ENCODE measurements at regions not wholly inside any gene's neighbourhood (a gene's known extent, or its start where the extent isn't known, plus 50 kb on each side); places are given as distances from the start of the nearest gene placed in this dataset.
"Not testable (repeated sequence)": the region's sequence is repeated elsewhere in the genome, so short reads cannot be mapped to it uniquely, and the experiment has no call there.

- Histone ChIP-seq H3K9ac (ENCODE audit: low read depth in 1 of 3, low read length in 3 of 3) (no peak overlapping the region), H3K27me3 (ENCODE audit: control insufficient read depth in 3 of 3, insufficient read depth in 3 of 3, low read length in 3 of 3) (no peaks in the 10 kb centered on the region), H3K9me3 (ENCODE audit: control insufficient read depth in 3 of 3, low read length in 3 of 3) (no peaks in the 10 kb centered on the region), H3K27ac (ENCODE audit: low read depth, low read length) (peak overlapping the region; percentile 52), H3K4me1 (ENCODE audit: control insufficient read depth in 3 of 3, insufficient read depth in 3 of 3, low read length in 3 of 3) (peaks cover 0 to 6% (median 0%) of the 10 kb centered on the region in 3 donors), H3K4me3 (ENCODE audit: low read length in 3 of 3) (no peak overlapping the region), H3K36me3 (ENCODE audit: control insufficient read depth in 3 of 3, insufficient read depth in 3 of 3, low read length in 3 of 3) (no peaks in the 10 kb centered on the region)
These were observed 262.1 kb upstream of the TBL1XR1 start for GRCh38 chr3:177459401-177459800.

- H3K9me3 ChIP-seq (ENCODE audit: control insufficient read depth in 3 of 3, low read length in 3 of 3) = no peaks in the 10 kb centered on the region
- H3K4me1 ChIP-seq (ENCODE audit: control insufficient read depth in 3 of 3, insufficient read depth in 3 of 3, low read length in 3 of 3) = peaks cover 0 to 11% (median 0%) of the 10 kb centered on the region in 3 donors
- H3K9ac ChIP-seq (ENCODE audit: low read depth in 1 of 3, low read length in 3 of 3) = no peak overlapping the region
- H3K27me3 ChIP-seq (ENCODE audit: control insufficient read depth in 3 of 3, insufficient read depth in 3 of 3, low read length in 3 of 3) = no peaks in the 10 kb centered on the region
- H3K36me3 ChIP-seq (ENCODE audit: control insufficient read depth in 3 of 3, insufficient read depth in 3 of 3, low read length in 3 of 3) = no peaks in the 10 kb centered on the region
- no peak overlapping the region for H3K27ac ChIP-seq (ENCODE audit: low read depth, low read length)
- H3K4me3 ChIP-seq (ENCODE audit: low read length in 3 of 3) = peak overlapping the region in 1 of 3 donors; percentile 4
These were observed 262.8 kb upstream of the TBL1XR1 start for GRCh38 chr3:177460047-177460446.

GRCh38 chr3:177461765-177462164 is 264.5 kb upstream of the TBL1XR1 start:
- H3K9me3 ChIP-seq (ENCODE audit: control insufficient read depth in 3 of 3, low read length in 3 of 3) = no peaks in the 10 kb centered on the region
- H3K4me1 ChIP-seq (ENCODE audit: control insufficient read depth in 3 of 3, insufficient read depth in 3 of 3, low read length in 3 of 3) = peaks cover 0 to 20% (median 10%) of the 10 kb centered on the region in 3 donors
- no peak overlapping the region for H3K9ac ChIP-seq (ENCODE audit: low read depth in 1 of 3, low read length in 3 of 3)
- no peak overlapping the region for H3K27ac ChIP-seq (ENCODE audit: low read depth, low read length)
- no peak overlapping the region for H3K4me3 ChIP-seq (ENCODE audit: low read length in 3 of 3)
- H3K27me3 ChIP-seq (ENCODE audit: control insufficient read depth in 3 of 3, insufficient read depth in 3 of 3, low read length in 3 of 3) = no peaks in the 10 kb centered on the region
- no peaks in the 10 kb centered on the region for H3K36me3 ChIP-seq (ENCODE audit: control insufficient read depth in 3 of 3, insufficient read depth in 3 of 3, low read length in 3 of 3)

GRCh38 chr3:177463341-177463740 is 266.1 kb upstream of the TBL1XR1 start:
- H3K27ac ChIP-seq (ENCODE audit: low read depth, low read length); H3K27me3 ChIP-seq (ENCODE audit: control insufficient read depth in 3 of 3, insufficient read depth in 3 of 3, low read length in 3 of 3); H3K9ac ChIP-seq (ENCODE audit: low read depth in 1 of 3, low read length in 3 of 3); H3K36me3 ChIP-seq (ENCODE audit: control insufficient read depth in 3 of 3, insufficient read depth in 3 of 3, low read length in 3 of 3); H3K9me3 ChIP-seq (ENCODE audit: control insufficient read depth in 3 of 3, low read length in 3 of 3); H3K4me3 ChIP-seq (ENCODE audit: low read length in 3 of 3): not testable (repeated sequence)
- peaks cover 3 to 20% (median 14%) of the 10 kb centered on the region in 3 donors for H3K4me1 ChIP-seq (ENCODE audit: control insufficient read depth in 3 of 3, insufficient read depth in 3 of 3, low read length in 3 of 3)

- Histone ChIP-seq H3K9me3 (ENCODE audit: control insufficient read depth in 3 of 3, low read length in 3 of 3) (no peaks in the 10 kb centered on the region), H3K4me1 (ENCODE audit: control insufficient read depth in 3 of 3, insufficient read depth in 3 of 3, low read length in 3 of 3) (peaks cover 5 to 20% (median 14%) of the 10 kb centered on the region in 3 donors), H3K36me3 (ENCODE audit: control insufficient read depth in 3 of 3, insufficient read depth in 3 of 3, low read length in 3 of 3) (no peaks in the 10 kb centered on the region), H3K4me3 (ENCODE audit: low read length in 3 of 3) (no peak overlapping the region), H3K9ac (ENCODE audit: low read depth in 1 of 3, low read length in 3 of 3) (no peak overlapping the region), H3K27ac (ENCODE audit: low read depth, low read length) (no peak overlapping the region), H3K27me3 (ENCODE audit: control insufficient read depth in 3 of 3, insufficient read depth in 3 of 3, low read length in 3 of 3) (no peaks in the 10 kb centered on the region)
These were observed 266.6 kb upstream of the TBL1XR1 start for GRCh38 chr3:177463863-177464262.

- H3K9ac ChIP-seq (ENCODE audit: low read depth in 1 of 3, low read length in 3 of 3) = no peak overlapping the region
- peaks cover 5 to 20% (median 14%) of the 10 kb centered on the region in 3 donors for H3K4me1 ChIP-seq (ENCODE audit: control insufficient read depth in 3 of 3, insufficient read depth in 3 of 3, low read length in 3 of 3)
- H3K36me3 ChIP-seq (ENCODE audit: control insufficient read depth in 3 of 3, insufficient read depth in 3 of 3, low read length in 3 of 3) = no peaks in the 10 kb centered on the region
- H3K27ac ChIP-seq (ENCODE audit: low read depth, low read length) = peak overlapping the region; percentile 13
- H3K4me3 ChIP-seq (ENCODE audit: low read length in 3 of 3) = no peak overlapping the region
- no peaks in the 10 kb centered on the region for H3K9me3 ChIP-seq (ENCODE audit: control insufficient read depth in 3 of 3, low read length in 3 of 3)
- no peaks in the 10 kb centered on the region for H3K27me3 ChIP-seq (ENCODE audit: control insufficient read depth in 3 of 3, insufficient read depth in 3 of 3, low read length in 3 of 3)
These were observed 267.3 kb upstream of the TBL1XR1 start for GRCh38 chr3:177464392-177465256.

GRCh38 chr3:177465257-177465642 is 268.0 kb upstream of the TBL1XR1 start:
- no peaks in the 10 kb centered on the region for H3K27me3 ChIP-seq (ENCODE audit: control insufficient read depth in 3 of 3, insufficient read depth in 3 of 3, low read length in 3 of 3)
- peak overlapping the region; percentile 13 for H3K27ac ChIP-seq (ENCODE audit: low read depth, low read length)
- no peaks in the 10 kb centered on the region for H3K36me3 ChIP-seq (ENCODE audit: control insufficient read depth in 3 of 3, insufficient read depth in 3 of 3, low read length in 3 of 3)
- H3K4me1 ChIP-seq (ENCODE audit: control insufficient read depth in 3 of 3, insufficient read depth in 3 of 3, low read length in 3 of 3) = peaks cover 5 to 20% (median 14%) of the 10 kb centered on the region in 3 donors
- H3K4me3 ChIP-seq (ENCODE audit: low read length in 3 of 3) = no peak overlapping the region
- H3K9me3 ChIP-seq (ENCODE audit: control insufficient read depth in 3 of 3, low read length in 3 of 3) = no peaks in the 10 kb centered on the region
- no peak overlapping the region for H3K9ac ChIP-seq (ENCODE audit: low read depth in 1 of 3, low read length in 3 of 3)

- H3K36me3 ChIP-seq (ENCODE audit: control insufficient read depth in 3 of 3, insufficient read depth in 3 of 3, low read length in 3 of 3) = no peaks in the 10 kb centered on the region
- no peak overlapping the region for H3K4me3 ChIP-seq (ENCODE audit: low read length in 3 of 3)
- no peak overlapping the region for H3K9ac ChIP-seq (ENCODE audit: low read depth in 1 of 3, low read length in 3 of 3)
- H3K9me3 ChIP-seq (ENCODE audit: control insufficient read depth in 3 of 3, low read length in 3 of 3) = no peaks in the 10 kb centered on the region
- peaks cover 5 to 20% (median 14%) of the 10 kb centered on the region in 3 donors for H3K4me1 ChIP-seq (ENCODE audit: control insufficient read depth in 3 of 3, insufficient read depth in 3 of 3, low read length in 3 of 3)
- H3K27ac ChIP-seq (ENCODE audit: low read depth, low read length) = no peak overlapping the region
- H3K27me3 ChIP-seq (ENCODE audit: control insufficient read depth in 3 of 3, insufficient read depth in 3 of 3, low read length in 3 of 3) = no peaks in the 10 kb centered on the region
These were observed 268.8 kb upstream of the TBL1XR1 start for GRCh38 chr3:177466074-177466473.

- H3K9ac ChIP-seq (ENCODE audit: low read depth in 1 of 3, low read length in 3 of 3); H3K9me3 ChIP-seq (ENCODE audit: control insufficient read depth in 3 of 3, low read length in 3 of 3); H3K36me3 ChIP-seq (ENCODE audit: control insufficient read depth in 3 of 3, insufficient read depth in 3 of 3, low read length in 3 of 3); H3K27me3 ChIP-seq (ENCODE audit: control insufficient read depth in 3 of 3, insufficient read depth in 3 of 3, low read length in 3 of 3); H3K27ac ChIP-seq (ENCODE audit: low read depth, low read length); H3K4me3 ChIP-seq (ENCODE audit: low read length in 3 of 3): not testable (repeated sequence)
- peaks cover 5 to 20% (median 14%) of the 10 kb centered on the region in 3 donors for H3K4me1 ChIP-seq (ENCODE audit: control insufficient read depth in 3 of 3, insufficient read depth in 3 of 3, low read length in 3 of 3)
These were observed 269.3 kb upstream of the TBL1XR1 start for GRCh38 chr3:177466622-177467021.

GRCh38 chr3:177467247-177467985 is 270.1 kb upstream of the TBL1XR1 start:
- Histone ChIP-seq H3K9ac (ENCODE audit: low read depth in 1 of 3, low read length in 3 of 3) (no peak overlapping the region), H3K4me1 (ENCODE audit: control insufficient read depth in 3 of 3, insufficient read depth in 3 of 3, low read length in 3 of 3) (peaks cover 5 to 20% (median 14%) of the 10 kb centered on the region in 3 donors), H3K27ac (ENCODE audit: low read depth, low read length) (no peak overlapping the region), H3K27me3 (ENCODE audit: control insufficient read depth in 3 of 3, insufficient read depth in 3 of 3, low read length in 3 of 3) (no peaks in the 10 kb centered on the region), H3K9me3 (ENCODE audit: control insufficient read depth in 3 of 3, low read length in 3 of 3) (no peaks in the 10 kb centered on the region), H3K36me3 (ENCODE audit: control insufficient read depth in 3 of 3, insufficient read depth in 3 of 3, low read length in 3 of 3) (no peaks in the 10 kb centered on the region), H3K4me3 (ENCODE audit: low read length in 3 of 3) (no peak overlapping the region)

Data from skeletal muscle tissue (tissue), 3 donors.